ENCODE measurements at regions not wholly inside any gene's neighbourhood (a gene's known extent, or its start where the extent isn't known, plus 50 kb on each side); places are given as distances from the start of the nearest gene placed in this dataset.
"Not testable (repeated sequence)": the region's sequence is repeated elsewhere in the genome, so short reads cannot be mapped to it uniquely, and the experiment has no call there.

- DNase-seq: no peak
Observed at GRCh38 chr2:142716463-142717242, 160.8 kb upstream of the KYNU start.

- no peak for DNase-seq
Observed at GRCh38 chr2:142714600-142714999, 162.9 kb upstream of the KYNU start.

- DNase-seq: no peak
Observed at GRCh38 chr2:142710336-142710735, 167.1 kb upstream of the KYNU start.

- DNase-seq: no peak
Observed at GRCh38 chr2:142707318-142707717, 170.1 kb upstream of the KYNU start.

GRCh38 chr2:142702397-142702796, 175.1 kb upstream of the KYNU start:
- not testable (repeated sequence) for DNase-seq

- DNase-seq: not testable (repeated sequence)
Observed at GRCh38 chr2:142695350-142696257, 181.9 kb upstream of the KYNU start.

- DNase-seq: no peak
Observed at GRCh38 chr2:142694282-142694681, 183.2 kb upstream of the KYNU start.

GRCh38 chr2:142693171-142693950, 184.1 kb upstream of the KYNU start:
- no peak for DNase-seq

GRCh38 chr2:142688856-142689605, 188.4 kb upstream of the KYNU start:
- no peak for DNase-seq

GRCh38 chr2:142687509-142687908, 190.0 kb upstream of the KYNU start:
- DNase-seq: no peak

- DNase-seq: no peak
Observed at GRCh38 chr2:142687075-142687474, 190.4 kb upstream of the KYNU start.

GRCh38 chr2:142684667-142685066, 192.8 kb upstream of the KYNU start:
- no peak for DNase-seq

GRCh38 chr2:142682528-142682927, 194.9 kb upstream of the KYNU start:
- DNase-seq: no peak

- no peak for DNase-seq
Observed at GRCh38 chr2:142681952-142682351, 195.5 kb upstream of the KYNU start.

- DNase-seq: no peak
Observed at GRCh38 chr2:142678164-142678563, 199.3 kb upstream of the KYNU start.

- no peak for DNase-seq
Observed at GRCh38 chr2:142675398-142675797, 202.1 kb upstream of the KYNU start.

GRCh38 chr2:142673836-142674235, 203.6 kb upstream of the KYNU start:
- no peak for DNase-seq

- no peak for DNase-seq
Observed at GRCh38 chr2:142672698-142673097, 204.8 kb upstream of the KYNU start.

GRCh38 chr2:142670362-142670761, 207.1 kb upstream of the KYNU start:
- DNase-seq: no peak

GRCh38 chr2:142668420-142668819, 209.0 kb upstream of the KYNU start:
- no peak for DNase-seq

GRCh38 chr2:142665241-142665640, 212.2 kb upstream of the KYNU start:
- no peak for DNase-seq

- DNase-seq: no peak
Observed at GRCh38 chr2:142650601-142651000, 226.9 kb upstream of the KYNU start.

All from renal pelvis (tissue), 1 donor.